GM21619 (cell line): ENCODE measurements at regions not wholly inside any gene's neighbourhood (a gene's known extent, or its start where the extent isn't known, plus 50 kb on each side); places are given as distances from the start of the nearest gene placed in this dataset.

Experiments used
- ATAC-seq: cut with Tn5 transposase; IDR thresholded peaks from one replicate; pipeline ENCODE4 v1.9.1; 2021; ENCODE audit not compliant: unreplicated experiment

DNA sequence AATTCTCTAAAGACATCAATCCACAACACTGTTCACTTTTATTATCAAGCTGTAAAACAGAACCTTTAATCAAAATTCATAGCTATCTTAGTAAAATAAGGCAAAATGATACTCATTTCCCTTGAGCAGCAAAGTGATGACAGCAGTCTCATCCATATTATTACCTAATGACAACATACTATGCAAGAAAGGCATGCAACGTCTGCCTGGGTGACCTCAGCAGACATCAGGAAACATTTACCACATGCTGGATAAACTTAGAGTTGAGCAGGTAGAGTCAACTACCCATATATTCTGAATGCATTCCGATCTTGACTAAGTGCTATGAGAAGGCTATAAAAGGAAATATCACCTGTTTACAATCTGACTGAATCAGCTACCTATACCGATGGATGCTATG, 145.1 kb downstream of the SIPA1L2 start:
- no peak for ATAC-seq

GRCh38 chr1:232483826-232484225, 146.1 kb downstream of the SIPA1L2 start:
- ATAC-seq, result no peak

DNA sequence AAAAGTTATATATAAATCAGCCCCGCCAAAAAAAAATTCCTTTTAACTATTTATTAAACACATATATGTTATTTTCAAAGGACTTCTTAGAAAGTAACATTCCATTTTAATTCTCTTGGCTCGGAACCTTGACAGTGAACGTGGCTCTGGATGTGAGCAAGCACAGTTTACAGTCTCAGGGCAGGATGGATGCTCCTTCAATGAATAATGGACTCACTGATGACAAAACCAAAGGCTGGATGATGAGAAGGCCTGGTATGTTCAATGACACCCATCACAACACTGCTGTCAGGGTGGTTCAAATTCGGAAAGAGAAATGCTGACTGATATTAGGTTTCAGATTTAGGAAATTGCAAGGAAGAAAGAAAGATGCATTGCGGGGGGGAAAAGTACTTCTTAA, 148.8 kb downstream of the SIPA1L2 start:
- no peak for ATAC-seq

GRCh38 chr1:232477728-232478127, 152.2 kb downstream of the SIPA1L2 start:
- ATAC-seq, result no peak

GRCh38 chr1:232476538-232476950, 153.4 kb downstream of the SIPA1L2 start:
- ATAC-seq, result no peak

GRCh38 chr1:232474826-232475225, 155.1 kb downstream of the SIPA1L2 start:
- no peak for ATAC-seq

DNA sequence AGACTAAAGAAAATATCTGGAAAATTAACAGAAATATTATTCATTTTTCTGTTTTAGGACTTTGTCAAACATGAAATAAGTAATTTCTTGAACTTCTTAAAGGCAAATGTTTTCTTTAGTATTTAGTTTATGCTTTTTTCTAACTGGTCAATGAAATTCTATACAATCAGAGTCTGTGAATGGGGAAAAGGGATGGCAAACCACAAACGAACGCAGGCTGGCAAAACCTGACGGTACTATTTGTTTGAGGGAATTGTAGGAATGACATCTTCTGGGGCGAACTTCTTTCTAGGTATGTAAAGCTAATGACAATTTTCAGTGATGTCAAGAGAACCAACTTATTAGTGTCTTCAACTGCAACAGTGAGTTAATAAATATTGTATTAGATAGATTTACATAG, 156.0 kb downstream of the SIPA1L2 start:
- ATAC-seq, result no peak

GRCh38 chr1:232473324-232473723, 156.6 kb downstream of the SIPA1L2 start:
- no peak for ATAC-seq

DNA sequence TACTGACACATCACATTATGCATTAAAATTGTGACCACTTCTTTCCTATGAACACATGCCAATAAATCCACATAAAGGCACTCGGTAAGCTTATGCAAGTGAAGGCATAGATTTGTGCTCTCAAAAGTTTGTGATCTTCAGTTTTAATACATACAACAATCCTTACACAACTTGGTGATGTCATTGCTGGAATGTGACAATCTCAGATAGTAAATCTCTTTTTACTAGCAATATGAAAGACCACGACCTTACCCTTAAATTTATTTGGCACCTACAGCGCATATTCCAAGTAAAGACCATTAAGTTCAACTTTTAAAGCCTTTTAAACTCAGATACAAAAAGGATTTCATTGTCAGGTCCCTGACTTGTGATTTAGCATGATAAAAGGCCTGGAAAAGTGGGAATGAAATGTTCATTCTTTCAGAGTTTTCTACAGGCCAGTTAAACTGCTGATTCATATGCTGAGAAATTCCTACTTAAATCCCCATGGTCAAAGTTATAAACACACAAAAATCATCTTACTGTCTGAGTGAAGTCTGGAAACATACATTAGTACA, 157.4 kb downstream of the SIPA1L2 start:
- no peak for ATAC-seq

GRCh38 chr1:232471250-232471649, 158.7 kb downstream of the SIPA1L2 start:
- ATAC-seq, result no peak

DNA sequence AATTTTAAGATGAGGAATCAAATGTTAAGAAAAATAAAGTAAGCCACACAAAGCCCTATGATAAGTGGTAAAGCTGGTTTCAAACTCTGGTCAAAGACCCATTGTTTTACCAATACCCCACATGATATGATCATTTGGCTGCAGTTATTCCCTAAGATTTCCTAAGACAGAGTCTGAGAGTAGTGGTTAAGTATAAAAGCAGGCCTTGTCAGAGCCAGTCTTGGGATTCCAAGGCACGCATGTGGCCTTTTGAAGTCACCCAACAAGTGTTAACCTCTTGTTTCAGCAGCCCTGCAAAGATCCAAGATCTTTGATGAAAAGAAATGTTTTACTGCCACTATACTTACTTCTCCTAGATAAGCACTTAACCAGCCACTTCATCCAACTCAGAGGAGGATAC, 159.2 kb downstream of the SIPA1L2 start:
- ATAC-seq, result no peak

DNA sequence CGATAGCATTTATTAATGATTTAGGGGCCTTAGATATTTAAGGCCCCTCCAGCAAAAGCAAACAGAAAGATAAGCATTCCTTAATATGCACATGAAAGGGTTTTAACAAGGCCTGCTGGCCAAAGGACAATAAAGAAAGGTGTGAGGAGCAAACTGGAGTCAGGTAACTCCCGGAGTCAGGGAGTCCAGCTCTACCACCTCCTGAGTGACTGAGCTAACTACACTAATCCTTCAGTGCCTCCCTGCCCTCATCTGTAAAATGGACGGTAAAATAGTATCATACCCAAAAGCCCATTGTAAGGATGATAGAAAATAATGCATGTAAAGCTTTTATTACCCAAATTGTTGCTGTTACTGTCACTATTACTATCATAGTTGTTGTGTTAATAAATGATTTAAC, 161.7 kb downstream of the SIPA1L2 start:
- no peak for ATAC-seq

DNA sequence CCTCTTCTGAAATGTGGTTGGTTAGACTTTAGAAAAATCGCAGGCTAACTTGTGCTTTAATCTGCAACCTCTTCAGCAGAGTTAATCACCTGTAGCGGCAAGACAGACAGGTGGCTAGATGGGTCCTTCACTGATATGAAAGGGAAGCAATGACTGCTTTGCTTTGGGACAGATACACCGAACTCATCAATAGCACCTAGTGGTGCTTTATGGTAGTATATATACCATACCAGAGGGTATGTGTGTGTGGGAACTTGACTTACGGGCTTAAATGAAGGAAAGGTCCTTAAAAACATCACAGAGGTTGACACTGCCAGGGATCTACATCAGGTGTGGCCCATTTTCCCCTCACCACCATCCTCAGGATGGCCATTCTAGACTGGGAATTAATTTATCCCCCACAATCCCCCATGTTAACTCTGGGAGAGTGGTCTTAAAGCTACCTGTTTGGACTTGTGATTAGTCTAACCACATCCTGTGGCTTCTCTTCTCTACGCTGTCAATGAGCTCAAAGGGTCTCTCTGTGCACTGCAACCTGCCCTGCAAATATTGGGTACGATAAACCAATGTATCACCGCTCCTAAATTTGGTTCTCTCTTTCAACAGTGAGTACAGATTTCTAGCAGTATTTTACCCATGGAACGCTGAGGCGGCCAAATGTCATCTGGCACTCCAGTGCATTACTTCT, 162.7 kb downstream of the SIPA1L2 start:
- ATAC-seq, result no peak

- ATAC-seq, result no peak
Observed at GRCh38 chr1:232464325-232464724, 165.6 kb downstream of the SIPA1L2 start.

- no peak for ATAC-seq
Observed at GRCh38 chr1:232463225-232463624, 166.7 kb downstream of the SIPA1L2 start.

DNA sequence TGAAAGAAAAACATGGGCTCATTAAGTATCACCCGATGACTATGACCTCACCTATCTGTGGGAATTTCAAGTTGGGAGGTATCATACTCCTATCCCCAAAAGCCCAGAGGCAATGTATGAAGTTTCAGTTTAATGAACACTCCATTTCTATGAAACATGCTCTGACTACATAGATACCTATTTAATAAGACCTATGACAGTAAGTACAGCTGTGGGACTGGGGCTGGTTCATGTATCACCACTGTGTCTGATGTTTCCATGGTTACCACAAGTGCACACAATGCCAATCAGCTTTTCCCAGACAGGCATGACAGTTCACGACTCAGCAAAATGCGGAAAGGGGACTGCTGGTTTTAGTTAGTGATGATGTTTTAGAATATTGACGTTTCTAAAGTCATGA, 167.7 kb downstream of the SIPA1L2 start:
- no peak for ATAC-seq

- ATAC-seq, result no peak
Observed at GRCh38 chr1:232459826-232460225, 170.1 kb downstream of the SIPA1L2 start.

GRCh38 chr1:232459087-232459486, 170.8 kb downstream of the SIPA1L2 start:
- no peak for ATAC-seq

- ATAC-seq, result peak; percentile 98
Observed at GRCh38 chr1:232457595-232457994, 172.3 kb downstream of the SIPA1L2 start.

DNA sequence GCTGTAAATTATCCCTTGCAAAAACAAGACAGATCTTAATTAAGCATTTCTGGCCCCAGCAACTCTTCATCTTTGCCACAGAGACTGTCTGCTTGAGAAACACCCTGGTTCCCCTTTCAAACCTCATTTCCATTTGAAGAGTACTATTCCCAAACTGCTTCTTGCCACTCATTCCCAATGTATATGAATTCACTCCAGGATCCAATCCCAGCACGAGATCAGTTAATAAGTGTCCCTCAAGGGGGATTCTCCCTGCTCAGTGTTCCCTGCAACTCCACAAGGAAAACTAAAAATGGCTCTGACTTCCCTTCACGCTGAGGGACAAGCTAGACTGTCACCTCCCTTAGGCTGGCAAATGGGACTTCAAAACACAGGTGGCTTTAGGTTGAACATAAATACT, 173.2 kb downstream of the SIPA1L2 start:
- no peak for ATAC-seq

DNA sequence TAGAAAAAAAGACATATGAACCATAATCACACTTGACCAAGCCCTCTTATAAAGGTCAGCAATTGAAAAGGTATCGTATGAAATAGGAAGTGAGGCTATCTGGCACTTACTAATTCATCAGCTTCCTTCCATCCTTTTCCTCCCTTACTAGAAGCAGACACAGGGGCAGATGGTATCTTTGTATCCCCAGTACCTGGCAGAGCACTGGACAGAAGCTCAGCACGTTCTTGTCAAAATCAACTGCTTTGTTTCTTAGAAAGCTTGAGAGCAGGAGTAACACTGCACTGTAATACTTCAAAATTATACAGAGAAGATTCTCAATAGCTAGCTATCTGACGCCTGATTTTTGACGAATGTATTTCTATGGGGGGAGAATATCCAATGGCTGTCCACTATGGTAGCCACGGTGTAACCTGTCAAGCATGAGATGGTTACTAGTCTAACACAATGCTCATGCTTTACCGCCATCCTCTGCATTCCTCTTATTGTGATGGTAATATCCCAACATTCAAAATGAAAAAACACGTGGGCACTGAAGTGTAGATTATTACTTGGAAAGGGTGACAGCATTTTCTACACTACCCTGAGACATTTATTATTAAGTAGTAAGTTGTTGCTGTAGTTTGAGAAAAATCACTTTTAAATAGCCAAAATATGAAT, 175.6 kb downstream of the SIPA1L2 start:
- no peak for ATAC-seq

DNA sequence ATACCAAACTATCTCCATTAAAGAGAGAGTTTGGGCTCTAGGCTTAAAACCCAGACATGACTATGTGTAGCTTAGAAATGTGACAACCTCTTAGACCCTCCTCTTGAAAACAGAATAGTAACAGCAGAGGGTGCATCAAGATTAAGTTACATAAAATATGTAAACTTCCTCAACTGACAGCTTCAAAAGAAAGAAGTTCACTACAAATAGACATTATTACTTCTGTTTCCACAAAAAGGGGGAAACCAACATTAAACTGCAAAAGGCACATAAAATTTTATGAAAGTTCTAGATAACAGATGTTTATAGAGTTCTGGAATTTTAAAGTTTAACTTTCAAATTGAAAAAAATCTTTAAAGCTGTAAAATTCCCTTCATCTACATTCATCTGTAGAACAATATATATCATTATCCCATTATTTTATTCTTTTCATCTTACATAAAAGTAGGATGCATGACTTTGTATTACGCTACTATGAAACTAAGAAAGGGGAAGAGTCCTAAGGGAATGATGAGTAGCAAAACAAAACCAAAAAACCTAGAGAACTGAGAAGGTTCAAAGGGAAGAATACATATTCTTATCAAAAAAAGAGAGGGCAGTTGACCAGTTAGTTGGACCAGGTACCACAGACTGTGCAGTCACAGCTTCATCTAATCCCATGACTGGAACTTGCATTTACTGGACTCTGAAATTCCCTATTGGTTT, 177.0 kb downstream of the SIPA1L2 start:
- no peak for ATAC-seq
